ENCODE measurements at regions not wholly inside any gene's neighbourhood (a gene's known extent, or its start where the extent isn't known, plus 50 kb on each side); places are given as distances from the start of the nearest gene placed in this dataset.
"Not testable (repeated sequence)": the region's sequence is repeated elsewhere in the genome, so short reads cannot be mapped to it uniquely, and the experiment has no call there.

DNA sequence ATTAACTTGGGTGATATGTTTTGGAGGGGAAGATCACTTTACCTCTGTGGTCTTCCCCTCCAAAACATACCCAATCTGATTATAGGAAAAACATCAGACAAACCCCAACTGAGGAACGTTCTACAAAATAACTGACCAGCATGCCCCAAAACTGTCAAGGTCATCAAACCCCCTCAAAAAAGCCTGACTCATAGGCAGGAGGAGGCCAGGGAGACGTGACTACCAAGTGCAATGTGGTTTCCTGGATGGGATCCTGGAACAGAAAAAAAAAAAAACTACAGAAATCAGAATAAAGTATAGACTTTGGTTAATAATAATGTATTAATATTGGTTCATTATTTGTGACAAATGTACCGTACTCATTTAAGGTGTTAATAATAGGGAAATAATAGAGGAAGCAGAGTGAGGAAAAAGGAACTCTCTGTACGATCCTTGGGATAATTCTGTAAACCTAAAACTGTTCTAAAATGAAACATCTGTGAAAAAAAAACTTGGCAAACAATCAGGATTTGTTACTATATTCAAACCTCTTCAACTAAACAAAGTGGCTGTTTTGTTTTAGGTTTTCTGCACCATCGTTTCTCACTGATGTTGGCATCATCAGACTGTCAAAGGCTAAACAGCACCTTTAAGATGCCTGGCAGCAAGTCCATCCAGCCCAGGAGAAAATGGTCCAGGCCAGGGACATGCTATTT is 266.7 kb upstream of the SDK2 start:
- ChIA-PET CTCF (interaction anchor here (1.5 kb wide), 1 partner anchor 16 kb away, joined by 4 read pairs; no protein-coding TSS in a partner anchor), POLR2A (no interaction called here)
- TF ChIP-seq, protein P1, sequence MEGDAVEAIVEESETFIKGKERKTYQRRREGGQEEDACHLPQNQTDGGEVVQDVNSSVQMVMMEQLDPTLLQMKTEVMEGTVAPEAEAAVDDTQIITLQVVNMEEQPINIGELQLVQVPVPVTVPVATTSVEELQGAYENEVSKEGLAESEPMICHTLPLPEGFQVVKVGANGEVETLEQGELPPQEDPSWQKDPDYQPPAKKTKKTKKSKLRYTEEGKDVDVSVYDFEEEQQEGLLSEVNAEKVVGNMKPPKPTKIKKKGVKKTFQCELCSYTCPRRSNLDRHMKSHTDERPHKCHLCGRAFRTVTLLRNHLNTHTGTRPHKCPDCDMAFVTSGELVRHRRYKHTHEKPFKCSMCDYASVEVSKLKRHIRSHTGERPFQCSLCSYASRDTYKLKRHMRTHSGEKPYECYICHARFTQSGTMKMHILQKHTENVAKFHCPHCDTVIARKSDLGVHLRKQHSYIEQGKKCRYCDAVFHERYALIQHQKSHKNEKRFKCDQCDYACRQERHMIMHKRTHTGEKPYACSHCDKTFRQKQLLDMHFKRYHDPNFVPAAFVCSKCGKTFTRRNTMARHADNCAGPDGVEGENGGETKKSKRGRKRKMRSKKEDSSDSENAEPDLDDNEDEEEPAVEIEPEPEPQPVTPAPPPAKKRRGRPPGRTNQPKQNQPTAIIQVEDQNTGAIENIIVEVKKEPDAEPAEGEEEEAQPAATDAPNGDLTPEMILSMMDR (IDR thresholded peaks at IDR 0.05; ENCODE audit: control extremely low read depth, extremely low read depth, low read depth, missing control alignments) = no peak
- no peak for DNase-seq (ENCODE audit: extremely low spot score)

DNA sequence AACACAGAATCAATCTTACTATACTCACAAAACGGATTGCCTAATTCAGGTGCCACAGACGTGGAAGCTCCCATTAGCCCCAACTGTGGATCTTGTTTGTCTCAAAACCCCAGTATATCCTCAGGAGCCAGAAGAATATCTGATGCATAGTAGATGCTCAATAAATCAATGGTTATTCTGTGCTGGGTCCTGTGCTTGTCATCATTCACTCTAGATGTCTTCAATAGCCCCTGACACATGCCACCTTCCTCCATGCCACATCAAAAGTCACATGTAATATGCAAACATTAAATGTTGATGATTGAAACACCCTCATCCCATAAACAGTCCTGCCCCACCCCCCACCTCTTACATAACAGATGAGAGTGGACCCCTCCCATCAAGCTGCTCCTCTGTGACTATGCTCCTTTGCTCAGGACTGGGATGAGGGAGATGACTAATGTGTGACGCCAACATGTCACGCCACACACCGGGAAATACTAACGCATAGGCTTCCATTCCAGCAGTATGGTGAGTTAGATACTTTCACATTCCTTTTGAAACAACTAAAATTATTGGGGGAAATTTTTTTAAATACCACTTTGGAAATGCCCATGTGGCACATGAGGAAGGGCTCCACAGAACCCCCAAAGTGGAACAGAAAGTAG is 267.6 kb upstream of the SDK2 start:
- POLR2A ChIA-PET = no interaction called here
- TF ChIP-seq, protein P1 (IDR thresholded peaks at IDR 0.05; ENCODE audit: control extremely low read depth, extremely low read depth, low read depth, missing control alignments) = no peak
- CTCF ChIA-PET = no interaction called here
- DNase-seq (ENCODE audit: extremely low spot score) = no peak

DNA sequence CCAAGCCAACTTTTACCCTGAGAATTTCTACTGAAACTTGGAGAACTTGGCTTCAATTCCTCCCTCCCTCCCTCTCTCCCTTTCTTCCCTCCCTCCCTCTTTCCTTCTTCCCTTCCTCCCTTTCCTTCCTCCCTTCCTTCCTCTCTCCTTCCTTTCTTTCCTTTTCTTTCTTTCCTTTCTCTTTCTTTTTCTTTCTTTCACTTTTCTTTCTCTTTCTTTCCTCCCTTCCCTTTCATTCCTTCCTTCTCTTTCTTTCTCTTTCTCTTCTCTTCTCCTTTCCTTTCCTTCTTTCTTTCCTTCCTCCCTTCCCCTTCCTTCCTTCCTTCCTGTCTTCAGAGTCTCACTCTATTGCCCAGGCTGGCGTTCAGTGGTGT is 268.1 kb upstream of the SDK2 start:
- DNase-seq (ENCODE audit: extremely low spot score) = no peak
- TF ChIP-seq, protein P1 (IDR thresholded peaks at IDR 0.05; ENCODE audit: control extremely low read depth, extremely low read depth, low read depth, missing control alignments) = no peak
- ChIA-PET POLR2A (no interaction called here), CTCF (no interaction called here)

DNA sequence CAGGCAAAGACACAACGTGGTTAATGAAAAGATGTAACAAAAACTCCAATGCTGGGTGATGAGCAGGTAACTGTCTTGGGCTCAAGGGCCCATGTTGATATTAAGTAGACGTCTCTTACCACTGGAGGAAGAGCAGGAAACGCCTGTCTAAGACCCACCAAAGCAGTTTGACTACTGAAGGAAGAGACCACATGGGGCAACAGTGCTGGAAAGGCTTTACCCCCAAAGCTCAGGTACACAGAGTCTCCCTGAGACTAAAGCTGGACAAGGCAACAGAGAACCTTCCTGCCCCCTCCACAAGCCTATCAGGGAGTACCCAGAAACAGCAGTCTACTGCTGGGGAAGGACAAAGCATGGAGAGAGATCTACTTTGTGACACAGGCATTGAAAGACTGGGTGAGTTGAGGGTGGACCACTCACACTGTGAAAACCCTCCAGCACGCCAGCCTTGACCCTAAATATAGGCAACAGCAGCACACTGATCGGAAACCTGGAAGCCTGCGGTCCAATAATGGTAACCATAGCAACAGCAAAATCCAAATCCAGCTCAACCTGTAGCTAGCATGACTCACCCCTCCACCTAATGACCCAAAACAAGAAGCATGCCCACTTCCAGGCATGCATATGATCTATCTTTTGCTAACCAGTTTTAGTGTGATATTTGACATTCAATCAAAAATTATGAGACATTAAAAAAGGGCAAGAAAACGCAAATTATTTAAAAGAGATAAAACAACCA is 270.5 kb upstream of the SDK2 start:
- TF ChIP-seq, protein P1 (IDR thresholded peaks at IDR 0.05; ENCODE audit: control extremely low read depth, extremely low read depth, low read depth, missing control alignments) = no peak
- ChIA-PET POLR2A (no interaction called here), CTCF (no interaction called here)
- DNase-seq (ENCODE audit: extremely low spot score) = no peak

DNA sequence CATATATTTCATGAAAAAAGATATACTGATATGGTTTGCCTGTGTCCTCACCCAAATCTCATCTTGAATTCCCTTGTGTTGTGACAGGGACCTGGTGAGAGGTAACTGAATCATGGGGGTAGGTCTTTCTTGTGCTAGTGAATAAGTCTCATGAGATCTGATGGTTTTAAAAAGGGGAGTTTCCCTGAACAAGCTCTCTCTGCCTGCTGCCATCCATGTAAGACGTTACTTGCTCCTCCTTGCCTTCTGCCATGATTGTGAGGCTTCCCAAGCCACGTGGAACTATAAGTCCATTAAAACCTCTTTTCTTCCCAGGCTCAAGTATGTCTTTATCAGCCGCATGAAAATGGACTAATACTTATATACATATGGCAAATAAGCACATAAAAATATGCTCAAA is 274.8 kb upstream of the SDK2 start:
- POLR2A ChIA-PET; CTCF ChIA-PET; DNase-seq (ENCODE audit: extremely low spot score): not testable (repeated sequence)

DNA sequence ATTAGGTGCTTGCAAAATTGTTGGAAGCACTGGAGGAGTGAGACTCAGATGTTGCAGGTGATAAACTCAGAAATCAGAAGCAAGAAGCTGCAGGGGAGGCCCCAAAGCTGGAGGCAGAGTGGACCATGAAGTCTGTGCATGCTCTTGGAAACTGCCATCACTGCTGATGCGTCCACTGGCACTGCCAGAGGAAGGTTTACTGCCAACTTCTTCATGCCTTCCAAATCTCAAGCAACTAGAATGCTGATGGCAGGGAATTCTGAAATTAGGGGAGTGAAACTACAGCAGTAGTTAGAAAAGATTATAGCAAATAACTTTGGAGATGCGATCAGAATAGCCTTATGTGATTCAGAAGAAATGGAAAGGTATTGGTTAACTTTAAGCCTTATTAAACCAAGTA is 277.1 kb upstream of the SDK2 start:
- POLR2A ChIA-PET = no interaction called here
- no peak for DNase-seq (ENCODE audit: extremely low spot score)
- CTCF ChIA-PET = no interaction called here
- TF ChIP-seq, protein P1 (IDR thresholded peaks at IDR 0.05; ENCODE audit: control extremely low read depth, extremely low read depth, low read depth, missing control alignments) = no peak

All from GM10248 (cell line).